ENCODE measurements at regions not wholly inside any gene's neighbourhood (a gene's known extent, or its start where the extent isn't known, plus 50 kb on each side); places are given as distances from the start of the nearest gene placed in this dataset.

GRCh38 chr10:128751851-128752250 is 625.6 kb upstream of the MKI67 start:
- Histone ChIP-seq H3K4me3 (ENCODE audit: insufficient read depth, low read depth, low read length, poor library complexity, severe bottlenecking) (no peak overlapping the region), H3K27ac (ENCODE audit: insufficient read depth, low read length, poor library complexity, severe bottlenecking) (no peak overlapping the region), H3K4me1 (ENCODE audit: control insufficient read depth, insufficient read depth, low read length, poor library complexity, severe bottlenecking) (no peaks in the 10 kb centered on the region), H3K36me3 (ENCODE audit: control insufficient read depth, insufficient read depth, low read length) (no peaks in the 10 kb centered on the region), H3K27me3 (replicated peaks; ENCODE audit: control insufficient read depth, insufficient read depth, low read length, poor library complexity, severe bottlenecking) (no peaks in the 10 kb centered on the region), H3K9me3 (ENCODE audit: control insufficient read depth, low read length) (no peaks in the 10 kb centered on the region)
- no peak for DNase-seq

GRCh38 chr10:128759174-128759573 is 633.0 kb upstream of the MKI67 start:
- Histone ChIP-seq H3K4me1 (ENCODE audit: control insufficient read depth, insufficient read depth, low read length, poor library complexity, severe bottlenecking) (no peaks in the 10 kb centered on the region), H3K27ac (ENCODE audit: insufficient read depth, low read length, poor library complexity, severe bottlenecking) (no peak overlapping the region), H3K4me3 (ENCODE audit: insufficient read depth, low read depth, low read length, poor library complexity, severe bottlenecking) (no peak overlapping the region), H3K27me3 (replicated peaks; ENCODE audit: control insufficient read depth, insufficient read depth, low read length, poor library complexity, severe bottlenecking) (no peaks in the 10 kb centered on the region), H3K36me3 (ENCODE audit: control insufficient read depth, insufficient read depth, low read length) (no peaks in the 10 kb centered on the region), H3K9me3 (ENCODE audit: control insufficient read depth, low read length) (no peaks in the 10 kb centered on the region)
- no peak for DNase-seq

DNA sequence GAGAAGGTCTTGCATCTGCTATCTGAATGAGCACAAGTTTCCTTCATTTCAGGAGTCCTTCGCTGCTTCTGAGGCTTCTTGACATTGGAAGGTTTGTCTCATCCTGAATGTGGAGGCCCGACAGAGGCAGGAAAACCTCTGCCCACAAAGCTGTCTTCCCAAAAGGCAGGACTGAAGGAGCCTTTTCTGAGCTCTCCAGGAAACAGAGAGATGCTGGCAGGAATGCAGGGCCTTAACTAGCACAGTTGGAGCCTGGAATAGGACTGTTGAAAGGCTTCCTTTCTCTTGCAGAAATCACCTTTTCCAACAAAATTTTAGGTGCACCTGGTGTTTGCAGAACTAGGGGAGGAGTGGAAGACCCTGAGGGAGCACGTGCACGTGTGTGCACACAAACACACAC is 637.4 kb upstream of the MKI67 start:
- H3K9me3 ChIP-seq (ENCODE audit: control insufficient read depth, low read length), result no peaks in the 10 kb centered on the region
- DNase-seq, result no peak
- no peak overlapping the region for H3K27ac ChIP-seq (ENCODE audit: insufficient read depth, low read length, poor library complexity, severe bottlenecking)
- no peak overlapping the region for H3K4me3 ChIP-seq (ENCODE audit: insufficient read depth, low read depth, low read length, poor library complexity, severe bottlenecking)
- H3K4me1 ChIP-seq (ENCODE audit: control insufficient read depth, insufficient read depth, low read length, poor library complexity, severe bottlenecking), result no peaks in the 10 kb centered on the region
- no peaks in the 10 kb centered on the region for H3K36me3 ChIP-seq (ENCODE audit: control insufficient read depth, insufficient read depth, low read length)
- H3K27me3 ChIP-seq (replicated peaks; ENCODE audit: control insufficient read depth, insufficient read depth, low read length, poor library complexity, severe bottlenecking), result no peaks in the 10 kb centered on the region

DNA sequence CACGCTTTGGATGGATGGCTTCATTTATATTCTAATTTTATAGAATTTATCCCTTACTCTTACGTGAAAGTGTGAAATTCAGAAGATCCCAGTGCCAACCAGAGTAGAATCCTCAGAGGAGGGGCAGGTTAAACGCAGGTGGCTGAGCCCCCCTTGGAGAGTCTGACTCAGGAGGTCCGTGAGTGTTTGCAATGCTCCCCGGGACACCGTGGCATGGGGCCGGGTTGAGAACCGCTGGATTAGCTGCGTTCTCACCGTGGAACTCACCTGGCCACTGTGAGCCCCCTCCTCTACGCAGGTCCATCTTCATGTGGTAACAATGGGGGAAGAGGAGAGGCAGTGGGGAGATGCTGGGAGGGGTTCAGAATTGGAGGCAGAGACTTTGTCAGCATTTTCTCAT is 638.0 kb upstream of the MKI67 start:
- no peak for DNase-seq
- Histone ChIP-seq H3K4me1 (ENCODE audit: control insufficient read depth, insufficient read depth, low read length, poor library complexity, severe bottlenecking) (no peaks in the 10 kb centered on the region), H3K27ac (ENCODE audit: insufficient read depth, low read length, poor library complexity, severe bottlenecking) (no peak overlapping the region), H3K4me3 (ENCODE audit: insufficient read depth, low read depth, low read length, poor library complexity, severe bottlenecking) (no peak overlapping the region), H3K27me3 (replicated peaks; ENCODE audit: control insufficient read depth, insufficient read depth, low read length, poor library complexity, severe bottlenecking) (no peaks in the 10 kb centered on the region), H3K9me3 (ENCODE audit: control insufficient read depth, low read length) (no peaks in the 10 kb centered on the region), H3K36me3 (ENCODE audit: control insufficient read depth, insufficient read depth, low read length) (no peaks in the 10 kb centered on the region)

DNA sequence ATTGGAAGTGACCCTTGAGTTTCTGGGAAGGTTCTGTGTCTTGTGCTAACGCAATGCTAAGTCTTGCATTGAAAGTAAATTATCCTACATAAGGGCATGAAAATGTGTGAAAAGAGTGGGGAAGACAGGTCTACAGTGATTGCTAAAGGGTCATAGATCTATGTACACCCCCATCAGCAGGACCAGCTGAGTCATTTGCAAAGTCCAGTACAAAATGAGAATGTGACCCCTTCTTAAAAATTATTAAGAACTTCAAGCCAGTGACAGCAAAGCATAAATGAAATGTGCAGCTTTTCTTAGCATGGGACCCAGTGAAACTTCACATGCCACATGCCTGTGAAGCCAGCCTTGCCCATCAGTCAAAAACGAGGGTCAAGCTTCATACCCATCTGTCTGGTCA is 640.7 kb upstream of the MKI67 start:
- H3K36me3 ChIP-seq (ENCODE audit: control insufficient read depth, insufficient read depth, low read length), result no peaks in the 10 kb centered on the region
- no peak overlapping the region for H3K27ac ChIP-seq (ENCODE audit: insufficient read depth, low read length, poor library complexity, severe bottlenecking)
- no peak overlapping the region for H3K4me3 ChIP-seq (ENCODE audit: insufficient read depth, low read depth, low read length, poor library complexity, severe bottlenecking)
- DNase-seq, result no peak
- no peaks in the 10 kb centered on the region for H3K4me1 ChIP-seq (ENCODE audit: control insufficient read depth, insufficient read depth, low read length, poor library complexity, severe bottlenecking)
- no peaks in the 10 kb centered on the region for H3K9me3 ChIP-seq (ENCODE audit: control insufficient read depth, low read length)
- no peaks in the 10 kb centered on the region for H3K27me3 ChIP-seq (replicated peaks; ENCODE audit: control insufficient read depth, insufficient read depth, low read length, poor library complexity, severe bottlenecking)

DNA sequence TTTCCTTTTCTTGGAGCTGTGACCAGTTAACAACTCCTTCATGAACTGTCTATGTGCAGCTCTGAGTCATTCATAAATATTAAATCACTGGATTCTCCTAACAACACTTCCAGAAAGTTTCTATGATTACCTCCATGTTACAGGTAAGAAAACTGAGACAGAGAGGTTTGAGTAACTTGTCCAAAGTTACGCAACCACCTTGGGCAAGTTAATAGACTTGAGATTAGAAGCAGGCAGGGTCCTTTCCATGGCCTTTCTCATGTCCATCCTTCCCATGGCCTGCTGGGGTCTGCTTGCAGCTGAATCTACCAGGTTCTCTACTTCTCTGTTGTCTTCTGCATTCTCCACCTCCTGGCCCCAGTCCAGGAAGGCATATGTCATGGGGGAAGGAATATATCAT is 648.8 kb upstream of the MKI67 start:
- DNase-seq, result no peak
- no peaks in the 10 kb centered on the region for H3K4me1 ChIP-seq (ENCODE audit: control insufficient read depth, insufficient read depth, low read length, poor library complexity, severe bottlenecking)
- no peaks in the 10 kb centered on the region for H3K9me3 ChIP-seq (ENCODE audit: control insufficient read depth, low read length)
- no peaks in the 10 kb centered on the region for H3K27me3 ChIP-seq (replicated peaks; ENCODE audit: control insufficient read depth, insufficient read depth, low read length, poor library complexity, severe bottlenecking)
- no peak overlapping the region for H3K27ac ChIP-seq (ENCODE audit: insufficient read depth, low read length, poor library complexity, severe bottlenecking)
- no peaks in the 10 kb centered on the region for H3K36me3 ChIP-seq (ENCODE audit: control insufficient read depth, insufficient read depth, low read length)
- no peak overlapping the region for H3K4me3 ChIP-seq (ENCODE audit: insufficient read depth, low read depth, low read length, poor library complexity, severe bottlenecking)

DNA sequence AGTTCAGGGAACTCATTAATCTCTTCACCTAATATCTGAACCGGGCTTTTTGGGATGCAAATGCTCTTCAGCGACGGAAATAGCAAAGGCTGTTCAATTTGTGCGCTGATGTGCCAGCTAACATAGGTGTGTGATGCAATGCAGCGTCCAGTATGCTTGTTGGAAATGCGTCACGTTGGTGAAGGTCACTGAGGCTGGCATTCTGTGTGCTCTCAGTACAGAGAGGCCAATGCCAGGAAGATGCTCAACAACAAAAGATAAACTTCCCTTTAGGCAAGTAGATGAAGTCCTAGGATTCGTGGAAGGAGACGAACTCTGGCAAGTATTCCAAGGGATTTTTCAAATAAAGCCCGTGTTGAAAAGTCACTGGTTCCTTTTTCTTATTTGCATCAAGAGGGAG is 649.5 kb upstream of the MKI67 start:
- no peak for DNase-seq
- H3K4me3 ChIP-seq (ENCODE audit: insufficient read depth, low read depth, low read length, poor library complexity, severe bottlenecking), result no peak overlapping the region

GRCh38 chr10:128776673-128777252 is 650.5 kb upstream of the MKI67 start:
- Histone ChIP-seq H3K27ac (ENCODE audit: insufficient read depth, low read length, poor library complexity, severe bottlenecking) (no peak overlapping the region), H3K4me3 (ENCODE audit: insufficient read depth, low read depth, low read length, poor library complexity, severe bottlenecking) (no peak overlapping the region), H3K9me3 (ENCODE audit: control insufficient read depth, low read length) (no peaks in the 10 kb centered on the region), H3K36me3 (ENCODE audit: control insufficient read depth, insufficient read depth, low read length) (no peaks in the 10 kb centered on the region), H3K4me1 (ENCODE audit: control insufficient read depth, insufficient read depth, low read length, poor library complexity, severe bottlenecking) (no peaks in the 10 kb centered on the region), H3K27me3 (replicated peaks; ENCODE audit: control insufficient read depth, insufficient read depth, low read length, poor library complexity, severe bottlenecking) (no peaks in the 10 kb centered on the region)
- DNase-seq, result no peak

More for the DNA sequence above, 649.5 kb upstream of the MKI67 start:
- Histone ChIP-seq H3K4me1 (ENCODE audit: control insufficient read depth, insufficient read depth, low read length, poor library complexity, severe bottlenecking) (no peaks in the 10 kb centered on the region), H3K27ac (ENCODE audit: insufficient read depth, low read length, poor library complexity, severe bottlenecking) (no peak overlapping the region), H3K27me3 (replicated peaks; ENCODE audit: control insufficient read depth, insufficient read depth, low read length, poor library complexity, severe bottlenecking) (no peaks in the 10 kb centered on the region), H3K9me3 (ENCODE audit: control insufficient read depth, low read length) (no peaks in the 10 kb centered on the region), H3K36me3 (ENCODE audit: control insufficient read depth, insufficient read depth, low read length) (no peaks in the 10 kb centered on the region)

DNA sequence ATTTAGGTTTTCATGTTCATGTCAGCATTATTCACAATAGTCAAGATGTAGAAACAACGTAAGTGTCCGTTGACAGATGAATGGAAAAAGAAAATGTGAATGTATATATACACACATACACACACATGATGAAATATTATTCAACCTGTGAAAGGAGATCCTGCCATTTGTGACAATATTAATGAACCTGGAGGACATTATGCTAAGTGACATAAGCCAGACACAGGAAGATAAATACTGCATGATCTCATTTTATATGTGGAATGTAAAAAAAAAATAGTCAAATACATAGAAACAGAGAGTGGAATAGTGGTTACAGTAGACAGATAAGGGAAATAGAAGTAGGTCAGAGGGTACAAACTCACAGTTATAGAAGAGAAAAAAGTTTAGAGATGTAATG is 651.1 kb upstream of the MKI67 start:
- no peaks in the 10 kb centered on the region for H3K36me3 ChIP-seq (ENCODE audit: control insufficient read depth, insufficient read depth, low read length)
- H3K4me3 ChIP-seq (ENCODE audit: insufficient read depth, low read depth, low read length, poor library complexity, severe bottlenecking), result no peak overlapping the region
- H3K9me3 ChIP-seq (ENCODE audit: control insufficient read depth, low read length), result no peaks in the 10 kb centered on the region
- no peaks in the 10 kb centered on the region for H3K4me1 ChIP-seq (ENCODE audit: control insufficient read depth, insufficient read depth, low read length, poor library complexity, severe bottlenecking)
- no peaks in the 10 kb centered on the region for H3K27me3 ChIP-seq (replicated peaks; ENCODE audit: control insufficient read depth, insufficient read depth, low read length, poor library complexity, severe bottlenecking)
- H3K27ac ChIP-seq (ENCODE audit: insufficient read depth, low read length, poor library complexity, severe bottlenecking), result no peak overlapping the region
- no peak for DNase-seq

- Histone ChIP-seq H3K4me3 (ENCODE audit: insufficient read depth, low read depth, low read length, poor library complexity, severe bottlenecking) (no peak overlapping the region), H3K4me1 (ENCODE audit: control insufficient read depth, insufficient read depth, low read length, poor library complexity, severe bottlenecking) (no peaks in the 10 kb centered on the region), H3K27me3 (replicated peaks; ENCODE audit: control insufficient read depth, insufficient read depth, low read length, poor library complexity, severe bottlenecking) (no peaks in the 10 kb centered on the region), H3K36me3 (ENCODE audit: control insufficient read depth, insufficient read depth, low read length) (no peaks in the 10 kb centered on the region), H3K9me3 (ENCODE audit: control insufficient read depth, low read length) (no peaks in the 10 kb centered on the region), H3K27ac (ENCODE audit: insufficient read depth, low read length, poor library complexity, severe bottlenecking) (no peak overlapping the region)
- no peak for DNase-seq
Measured at GRCh38 chr10:128779416-128779815, 653.2 kb upstream of the MKI67 start.
